GM23338 (cell line): ENCODE measurements at regions not wholly inside any gene's neighbourhood (a gene's known extent, or its start where the extent isn't known, plus 50 kb on each side); places are given as distances from the start of the nearest gene placed in this dataset.

Source experiments
- CTCF ChIP-seq, 2 experiments: fragments of 200-600 bp in 1 of 2; sonication (generic) in 1 of 2; conservative IDR thresholded peaks; 2 replicates each; pipeline versions ENCODE4 v1.5.1 to v1.6.1; 2016 to 2017; ENCODE audit warnings: antibody characterized with exemption in 2 of 2, low read depth in 2 of 2, mild to moderate bottlenecking in 2 of 2, moderate library complexity in 1 of 2
- EZH2phosphoT487 ChIP-seq: fragments of 200-600 bp; sonication (generic); IDR thresholded peaks from one replicate; pipeline ENCODE4 v1.8.1; 2018; ENCODE audit warnings: antibody characterized with exemption; ENCODE audit not compliant: unreplicated experiment
- NANOG ChIP-seq: IDR thresholded peaks from 2 replicates; pipeline ENCODE4 v1.6.1; 2016; ENCODE audit warnings: antibody characterized with exemption, borderline replicate concordance
- REST ChIP-seq: IDR thresholded peaks from one replicate; pipeline ENCODE4 v1.6.1; 2018; ENCODE audit warnings: antibody characterized with exemption; ENCODE audit not compliant: unreplicated experiment

GRCh38 chrX:68983004-68983857, 154.4 kb downstream of the EFNB1 start:
- 0 out of 4 replicates have a peak, but pooled peaks of 1 of the 2 experiments have one; percentile 6 for TF ChIP-seq CTCF (conservative IDR thresholded peaks at IDR 0.05; ENCODE audit: low read depth in 2 of 2)
- no peak for TF ChIP-seq REST
- TF ChIP-seq EZH2phosphoT487 = no peak
- no peak for TF ChIP-seq NANOG
